ENCODE measurements at regions not wholly inside any gene's neighbourhood (a gene's known extent, or its start where the extent isn't known, plus 50 kb on each side); places are given as distances from the start of the nearest gene placed in this dataset.

- DNase-seq = no peak
Measured at GRCh38 chr11:62026739-62027370, 59.4 kb upstream of the FTH1 start.

- DNase-seq = no peak
Measured at GRCh38 chr11:62025487-62026105, 58.2 kb upstream of the FTH1 start.

GRCh38 chr11:62024936-62025486, 57.6 kb upstream of the FTH1 start:
- DNase-seq = no peak

- DNase-seq = no peak
Measured at GRCh38 chr11:62022211-62022610, 54.8 kb upstream of the FTH1 start.

- no peak for DNase-seq
Measured at GRCh38 chr11:62020661-62021060, 53.2 kb upstream of the FTH1 start.

- no peak for DNase-seq
Measured at GRCh38 chr11:62018981-62019664, 51.7 kb upstream of the FTH1 start.

- no peak for DNase-seq
Measured at GRCh38 chr11:62017878-62018655, 50.6 kb upstream of the FTH1 start.
